ENCODE measurements at regions not wholly inside any gene's neighbourhood (a gene's known extent, or its start where the extent isn't known, plus 50 kb on each side); places are given as distances from the start of the nearest gene placed in this dataset.
"Not testable (repeated sequence)": the region's sequence is repeated elsewhere in the genome, so short reads cannot be mapped to it uniquely, and the experiment has no call there.

DNA sequence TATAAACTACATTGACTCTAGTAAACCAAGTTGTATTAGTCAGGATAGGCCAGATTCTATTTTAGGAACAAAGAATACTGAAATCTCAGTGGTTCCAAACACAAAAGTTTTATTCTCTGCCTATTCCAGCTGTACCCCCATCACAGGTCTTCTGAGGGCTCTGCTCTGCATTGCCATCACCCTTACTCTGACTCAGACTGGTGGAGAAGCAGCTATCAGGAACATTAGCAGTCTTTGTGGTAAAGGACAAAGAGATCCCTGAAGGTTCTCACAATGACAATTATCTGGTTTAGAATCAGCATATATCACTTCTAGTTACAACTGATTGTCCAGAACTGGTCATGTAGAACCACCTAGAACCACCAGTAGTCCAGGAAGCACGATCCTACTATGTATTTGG lies 251.1 kb downstream of the GLUD2 start:
- no peak for DNase-seq

DNA sequence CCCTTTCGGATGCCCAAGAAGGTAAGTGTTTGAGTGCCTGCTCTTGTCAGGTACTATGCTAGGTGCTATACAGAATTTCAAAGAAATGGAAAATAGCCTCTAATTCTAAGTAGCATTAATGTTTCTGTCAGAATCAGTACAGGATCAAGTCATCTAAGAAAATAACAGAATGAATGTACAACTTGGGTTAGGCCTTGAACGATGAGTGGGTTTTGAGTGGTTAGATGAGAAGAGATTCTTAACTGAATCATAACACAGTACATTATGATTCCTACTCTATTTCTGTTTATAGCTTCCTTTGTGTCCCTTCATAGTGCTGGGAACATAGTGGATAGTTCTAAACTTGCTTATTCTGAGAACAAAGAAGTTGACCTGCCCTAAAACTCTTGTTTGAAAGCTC lies 253.9 kb downstream of the GLUD2 start:
- DNase-seq, result no peak

DNA sequence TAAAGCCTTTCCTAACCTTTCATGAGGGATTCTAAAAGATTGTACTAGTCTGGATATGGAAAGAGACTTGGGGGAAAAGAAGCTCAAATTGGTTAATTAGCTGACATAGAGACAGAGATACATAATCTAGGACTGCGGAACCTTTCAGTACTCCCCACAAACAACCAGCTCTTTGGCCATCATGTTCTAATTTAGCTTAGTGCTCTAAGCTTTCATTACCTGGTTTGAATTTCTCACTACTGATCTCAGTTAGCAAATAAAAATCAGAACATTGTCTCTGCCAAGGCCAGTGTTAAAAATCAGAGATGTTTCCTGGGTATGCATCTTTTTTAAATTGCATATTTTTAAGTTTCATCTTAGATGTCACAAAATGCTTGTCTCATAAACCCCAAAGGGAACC lies 254.4 kb downstream of the GLUD2 start:
- no peak for DNase-seq

DNA sequence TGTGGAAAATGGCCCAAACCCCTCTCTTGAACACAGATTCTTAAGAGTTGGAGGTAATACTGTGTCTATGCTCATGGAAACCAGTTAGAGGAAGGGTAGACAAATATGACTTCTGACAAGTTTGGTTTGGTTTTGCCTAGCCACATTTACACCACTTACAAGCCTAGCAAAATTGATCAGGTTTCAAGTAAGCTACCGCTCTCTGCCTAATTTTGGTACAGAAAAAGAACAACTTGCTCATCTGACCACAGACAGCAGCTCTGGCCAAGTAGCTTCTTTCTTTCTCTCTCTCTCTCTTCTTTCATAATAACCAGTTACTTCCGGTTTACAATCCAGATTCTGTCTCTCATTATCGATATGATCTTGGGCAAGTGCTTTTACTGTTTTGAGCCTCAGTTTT lies 260.0 kb downstream of the GLUD2 start:
- DNase-seq, result no peak

- DNase-seq, result peak; percentile 23
Observed at GRCh38 chrX:121308276-121308805, 260.9 kb downstream of the GLUD2 start.

DNA sequence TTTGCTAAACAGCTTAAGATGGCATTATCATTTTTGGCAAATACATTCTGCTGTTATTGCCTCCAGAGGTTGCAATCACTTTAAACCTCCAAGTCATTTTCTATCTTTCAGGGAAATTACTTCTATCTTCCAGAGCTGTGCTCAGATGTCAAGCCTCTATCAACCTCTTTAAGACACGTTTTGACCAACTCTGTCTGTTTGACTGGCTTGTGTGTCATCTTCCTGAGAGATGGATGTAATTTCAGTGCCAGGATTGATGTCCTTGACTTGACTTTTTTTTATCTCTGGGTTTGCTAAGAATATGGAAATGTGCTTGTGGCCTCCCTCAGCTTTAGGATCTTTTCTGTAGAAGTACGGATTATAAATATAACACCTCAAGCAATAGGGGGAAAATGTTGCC lies 263.4 kb downstream of the GLUD2 start:
- DNase-seq, result no peak

GRCh38 chrX:121320441-121320840 lies 273.0 kb downstream of the GLUD2 start:
- no peak for DNase-seq

GRCh38 chrX:121322159-121322558 lies 274.7 kb downstream of the GLUD2 start:
- DNase-seq, result no peak

GRCh38 chrX:121323337-121323736 lies 275.9 kb downstream of the GLUD2 start:
- DNase-seq, result no peak

DNA sequence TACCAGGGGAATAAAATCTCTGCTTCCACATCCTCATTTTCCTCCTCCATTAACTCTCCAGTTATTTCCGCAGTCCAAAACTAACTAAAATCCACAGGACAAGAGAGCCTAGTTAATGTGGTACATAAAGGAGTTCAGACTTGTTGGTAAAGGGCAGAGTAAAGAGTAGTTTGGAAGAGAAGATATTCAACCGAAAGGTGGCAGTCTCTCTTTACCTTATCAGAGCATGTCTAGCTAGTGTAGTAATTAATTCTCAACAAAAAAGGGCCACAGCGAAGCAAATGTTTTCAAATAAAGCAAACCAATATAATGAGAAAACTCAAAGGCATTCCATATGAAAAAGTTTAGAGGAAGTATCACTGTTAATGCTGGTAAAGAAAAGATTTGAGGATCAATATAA lies 286.5 kb downstream of the GLUD2 start:
- DNase-seq, result no peak

DNA sequence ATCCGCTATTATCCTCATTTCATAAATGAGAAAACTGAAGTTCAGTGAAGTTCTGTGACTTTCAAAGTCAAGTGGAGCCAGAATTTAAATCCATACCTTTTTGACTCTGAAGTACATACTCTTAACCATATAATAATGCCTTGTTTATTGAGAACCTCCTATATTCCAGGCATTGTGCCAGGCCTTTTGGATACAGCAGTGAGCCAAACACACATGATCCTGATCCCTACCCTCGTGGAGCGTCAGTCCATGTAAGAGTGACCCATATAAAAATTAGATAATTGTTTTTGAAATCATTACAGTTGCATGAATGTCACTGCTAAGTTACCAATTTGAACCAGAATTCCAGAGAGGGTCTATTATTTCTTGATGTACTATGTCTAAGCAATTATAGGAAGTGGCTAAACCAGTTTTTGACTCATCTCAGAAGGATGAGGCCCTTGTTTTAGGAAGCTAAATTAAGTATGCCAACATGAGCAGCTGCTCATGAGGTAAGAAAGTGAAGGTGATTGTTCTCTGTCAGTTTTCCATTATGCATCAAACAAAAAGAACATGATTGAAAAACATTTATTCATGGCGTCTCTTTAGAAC lies 289.5 kb downstream of the GLUD2 start:
- DNase-seq, result no peak

- DNase-seq, result no peak
Observed at GRCh38 chrX:121337816-121338215, 290.4 kb downstream of the GLUD2 start.

- no peak for DNase-seq
Observed at GRCh38 chrX:121349263-121349662, 301.9 kb downstream of the GLUD2 start.

DNA sequence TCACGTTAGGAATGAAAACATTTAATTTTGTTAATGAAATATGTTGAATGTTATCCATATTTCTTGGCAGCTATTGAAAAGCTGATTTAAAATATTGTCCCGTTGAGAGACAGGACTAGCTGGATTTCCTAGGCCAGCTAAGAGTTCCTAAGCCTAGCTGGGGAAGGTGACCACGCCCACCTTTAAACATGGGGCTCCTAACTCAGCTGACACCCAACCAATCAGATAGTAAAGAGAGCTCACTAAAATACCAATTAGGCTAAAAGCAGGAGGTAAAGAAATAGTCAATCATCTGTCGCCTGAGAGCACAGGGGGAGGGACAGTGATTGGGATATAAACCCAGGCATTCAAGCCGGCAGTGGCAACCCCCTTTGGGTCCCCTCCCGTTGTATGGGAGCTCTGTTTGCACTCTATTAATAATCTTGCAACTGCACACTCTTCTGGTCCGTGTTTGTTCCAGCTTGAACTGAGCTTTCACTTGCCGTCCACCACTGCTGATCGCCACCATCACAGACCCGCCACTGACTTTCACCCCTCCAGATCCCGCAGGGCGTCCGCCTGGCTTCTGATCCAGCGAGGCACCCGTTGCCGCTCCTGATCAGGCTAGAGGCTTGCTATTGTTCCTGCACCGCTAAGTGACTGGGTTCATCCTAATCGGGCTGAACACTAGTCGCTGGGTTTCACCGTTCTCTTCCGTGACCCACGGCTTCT lies 308.9 kb downstream of the GLUD2 start:
- no peak for DNase-seq

GRCh38 chrX:121356850-121357171 lies 309.4 kb downstream of the GLUD2 start:
- no peak for DNase-seq

- DNase-seq, result no peak
Observed at GRCh38 chrX:121360280-121360679, 312.9 kb downstream of the GLUD2 start.

- DNase-seq, result no peak
Observed at GRCh38 chrX:121365572-121366161, 318.3 kb downstream of the GLUD2 start.

DNA sequence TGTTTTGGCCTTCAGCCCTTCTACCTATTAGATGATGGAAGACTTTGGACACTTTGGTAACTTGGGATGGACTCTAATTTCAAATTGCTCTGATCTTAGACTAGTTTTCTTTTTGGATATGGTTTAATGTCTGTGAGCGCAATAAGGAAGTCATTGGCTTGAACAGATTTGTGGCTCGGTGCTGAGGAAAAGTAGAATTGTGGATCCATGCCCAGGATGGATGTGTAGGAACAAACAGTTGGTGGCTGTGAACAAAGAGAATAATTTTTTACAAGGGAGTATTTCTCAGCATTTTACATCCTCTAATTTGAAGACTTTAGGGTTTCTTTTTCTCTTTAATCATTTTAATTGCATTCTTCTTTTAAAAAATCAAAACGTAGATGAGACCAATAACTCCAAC lies 327.1 kb downstream of the GLUD2 start:
- no peak for DNase-seq

DNA sequence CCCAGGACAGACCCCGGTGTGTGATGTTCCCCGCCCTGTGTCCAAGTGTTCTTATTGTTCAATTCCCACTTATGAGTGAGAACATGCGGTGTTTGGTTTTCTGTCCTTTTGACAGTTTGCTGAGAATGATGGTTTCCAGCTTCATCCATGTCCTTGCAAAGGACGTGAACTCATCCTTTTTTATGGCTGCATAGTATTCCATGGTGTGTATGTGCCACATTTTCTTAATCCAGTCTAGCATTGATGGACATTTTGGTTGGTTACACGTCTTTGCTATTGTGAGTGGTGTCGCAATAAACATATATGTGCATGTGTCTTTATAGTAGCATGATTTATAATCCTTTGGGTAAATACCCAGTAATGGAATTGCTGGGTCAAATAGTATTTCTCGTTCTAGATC lies 334.5 kb downstream of the GLUD2 start:
- not testable (repeated sequence) for DNase-seq

- no peak for DNase-seq
Observed at GRCh38 chrX:121389976-121390714, 342.7 kb downstream of the GLUD2 start.

GRCh38 chrX:121405826-121406225 lies 358.4 kb downstream of the GLUD2 start:
- DNase-seq, result no peak

- no peak for DNase-seq
Observed at GRCh38 chrX:121407627-121408026, 360.2 kb downstream of the GLUD2 start.

DNA sequence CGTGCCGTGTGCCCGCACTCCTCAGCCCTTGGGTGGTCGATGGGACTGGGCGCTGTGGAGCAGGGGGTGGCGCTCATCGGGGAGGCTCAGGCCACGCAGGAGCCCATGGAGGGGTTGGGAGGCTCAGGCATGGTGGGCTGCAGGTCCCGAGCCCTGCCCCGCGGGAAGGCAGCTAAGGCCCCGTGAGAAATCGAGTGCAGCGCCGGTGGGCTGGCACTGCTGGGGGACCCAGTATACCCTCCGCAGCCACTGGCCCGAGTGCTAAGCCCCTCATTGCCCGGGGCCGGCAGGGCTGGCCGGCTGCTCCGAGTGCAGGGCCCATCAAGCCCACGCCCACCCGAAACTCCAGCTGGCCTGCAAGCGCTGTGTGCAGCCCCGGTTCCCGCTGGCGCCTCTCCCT lies 384.1 kb downstream of the GLUD2 start:
- DNase-seq, result not testable (repeated sequence)

Measured in renal pelvis (tissue), 1 donor.